GM12872 (cell line): ENCODE measurements at regions not wholly inside any gene's neighbourhood (a gene's known extent, or its start where the extent isn't known, plus 50 kb on each side); places are given as distances from the start of the nearest gene placed in this dataset.

Source experiments
- CTCF ChIP-seq: IDR thresholded peaks from 3 replicates; pipeline ENCODE4 v1.5.1; 2011; ENCODE audit warnings: low read depth, mild to moderate bottlenecking, low read length, moderate library complexity; ENCODE audit not compliant: insufficient read depth

DNA sequence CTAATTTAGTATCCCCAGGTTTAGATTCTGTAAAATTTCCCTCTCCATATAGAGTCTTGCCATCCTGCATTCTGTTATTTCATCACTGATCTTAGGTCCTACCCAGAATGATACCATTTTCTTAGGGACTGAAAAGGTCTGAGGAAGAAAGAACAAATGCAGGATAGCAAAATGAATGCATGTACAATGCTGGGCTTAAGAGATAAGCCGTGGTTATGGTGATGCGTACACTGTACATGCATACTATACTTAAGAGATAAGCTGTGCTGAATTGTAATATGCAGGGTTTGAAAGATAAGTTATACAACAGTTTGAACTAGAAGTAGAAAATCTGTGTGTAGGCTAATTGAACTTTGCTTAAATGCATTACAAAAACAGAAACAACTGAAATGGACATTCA is 416.2 kb downstream of the C12orf50 start:
- TF ChIP-seq CTCF = no peak

DNA sequence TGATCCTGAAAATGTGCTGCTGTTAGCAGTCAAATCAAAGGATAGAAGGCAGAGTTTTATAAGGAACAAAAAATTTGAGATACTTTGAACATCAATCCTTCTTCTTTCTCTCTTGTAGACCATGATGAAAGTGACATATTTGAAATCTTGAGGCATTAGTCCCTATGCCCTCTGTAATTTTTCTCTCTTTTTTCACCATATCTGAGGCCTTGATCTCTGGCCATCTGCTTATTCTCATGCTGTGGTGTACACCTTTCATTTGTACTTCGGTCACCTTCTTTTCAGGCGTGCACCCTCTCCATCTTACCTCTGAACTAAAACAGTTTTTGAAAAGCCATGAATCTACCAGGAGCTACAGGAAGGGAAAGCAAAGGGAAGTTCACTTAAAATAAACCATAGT is 420.9 kb downstream of the C12orf50 start:
- no peak for TF ChIP-seq CTCF

GRCh38 chr12:87603727-87604126 is 425.5 kb downstream of the C12orf50 start:
- TF ChIP-seq CTCF = no peak

- no peak for TF ChIP-seq CTCF
Measured at GRCh38 chr12:87599459-87599858, 429.7 kb downstream of the C12orf50 start.

DNA sequence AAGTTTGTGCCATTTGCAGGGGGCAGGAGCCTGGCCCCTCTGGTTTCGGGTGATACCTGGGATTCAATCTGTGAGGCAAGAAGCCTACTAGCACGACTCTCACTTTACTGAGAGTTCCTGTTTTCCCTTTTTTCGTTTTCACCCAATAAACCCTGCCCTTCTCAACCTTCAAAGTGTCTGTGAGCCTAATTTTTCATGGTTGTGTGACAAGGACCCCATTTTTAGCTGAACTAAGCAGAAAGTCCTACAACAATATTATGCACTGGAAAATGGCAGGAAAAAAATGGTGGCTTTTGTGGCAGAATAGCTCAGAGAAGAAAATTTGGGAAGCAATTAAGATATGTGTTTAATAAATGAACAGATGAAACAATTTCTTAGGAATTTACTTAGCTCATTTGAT is 432.1 kb downstream of the C12orf50 start:
- no peak for TF ChIP-seq CTCF

DNA sequence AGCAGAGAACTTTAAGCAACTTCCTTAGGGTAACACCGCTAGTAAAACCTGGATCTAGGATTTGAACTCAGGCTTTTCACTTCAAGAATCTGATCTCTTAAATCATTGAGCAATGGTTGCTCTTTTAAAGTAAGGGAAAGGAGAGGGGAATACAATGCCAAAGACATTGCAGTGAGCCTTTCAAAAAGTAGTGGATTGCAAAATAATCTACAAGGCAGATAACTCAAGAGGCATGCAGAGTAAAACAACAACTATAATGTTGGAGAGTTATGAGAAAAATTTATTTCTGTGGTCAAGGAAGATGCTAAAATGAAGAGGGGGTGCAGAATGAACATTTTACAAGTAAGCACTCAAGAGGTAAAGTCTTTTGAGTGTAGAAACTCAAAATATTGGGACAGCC is 432.6 kb downstream of the C12orf50 start:
- no peak for TF ChIP-seq CTCF

- TF ChIP-seq CTCF = no peak
Measured at GRCh38 chr12:87596134-87596533, 433.1 kb downstream of the C12orf50 start.
